ENCODE measurements at regions not wholly inside any gene's neighbourhood (a gene's known extent, or its start where the extent isn't known, plus 50 kb on each side); places are given as distances from the start of the nearest gene placed in this dataset.

GRCh38 chr5:128766406-128766805, 198.9 kb upstream of the SLC27A6 start:
- TF ChIP-seq CTCF (IDR thresholded peaks at IDR 0.05) = no peak
- H3K4me1 ChIP-seq (ENCODE audit: control insufficient read depth in 1 of 2, low read depth in 2 of 2) = peaks cover 13 to 40% of the 10 kb centered on the region in 2 donors
- H3K27ac ChIP-seq = no peak overlapping the region
- ATAC-seq (ENCODE audit: insufficient number of reproducible peaks, low FRiP score, low read depth) (no peak), DNase-seq (ENCODE audit: low spot score) (no peak)
- H3K36me3 ChIP-seq = no peaks in the 10 kb centered on the region
- no peaks in the 10 kb centered on the region for H3K27me3 ChIP-seq (replicated peaks; ENCODE audit: insufficient read depth)
- H3K9me3 ChIP-seq = no peaks in the 10 kb centered on the region
- H3K4me3 ChIP-seq = no peak overlapping the region

- Histone ChIP-seq H3K9me3 (no peaks in the 10 kb centered on the region), H3K4me3 (no peak overlapping the region), H3K27me3 (replicated peaks; ENCODE audit: insufficient read depth) (no peaks in the 10 kb centered on the region), H3K27ac (no peak overlapping the region), H3K4me1 (ENCODE audit: control insufficient read depth in 1 of 2, low read depth in 2 of 2) (peaks cover 16 to 28% of the 10 kb centered on the region in 2 donors), H3K36me3 (no peaks in the 10 kb centered on the region)
- TF ChIP-seq CTCF (IDR thresholded peaks at IDR 0.05) = no peak
- ATAC-seq (ENCODE audit: insufficient number of reproducible peaks, low FRiP score, low read depth) (no peak), DNase-seq (ENCODE audit: low spot score) (no peak)
Observed at GRCh38 chr5:128770907-128771306, 194.4 kb upstream of the SLC27A6 start.

- Histone ChIP-seq H3K4me3 (no peak overlapping the region), H3K36me3 (no peaks in the 10 kb centered on the region), H3K27me3 (replicated peaks; ENCODE audit: insufficient read depth) (no peaks in the 10 kb centered on the region), H3K9me3 (no peaks in the 10 kb centered on the region), H3K4me1 (ENCODE audit: control insufficient read depth in 1 of 2, low read depth in 2 of 2) (peaks cover 16 to 22% of the 10 kb centered on the region in 2 donors), H3K27ac (no peak overlapping the region)
- ATAC-seq (ENCODE audit: insufficient number of reproducible peaks, low FRiP score, low read depth) (no peak), DNase-seq (ENCODE audit: low spot score) (no peak)
- no peak for TF ChIP-seq CTCF (IDR thresholded peaks at IDR 0.05)
Observed at GRCh38 chr5:128772356-128772755, 192.9 kb upstream of the SLC27A6 start.

GRCh38 chr5:128773378-128773777, 191.9 kb upstream of the SLC27A6 start:
- DNase-seq (ENCODE audit: low spot score) (no peak), ATAC-seq (ENCODE audit: insufficient number of reproducible peaks, low FRiP score, low read depth) (no peak)
- no peak for TF ChIP-seq CTCF (IDR thresholded peaks at IDR 0.05)

GRCh38 chr5:128774605-128775004, 190.7 kb upstream of the SLC27A6 start:
- H3K27ac ChIP-seq = no peak overlapping the region
- H3K4me3 ChIP-seq = no peak overlapping the region
- H3K4me1 ChIP-seq (ENCODE audit: control insufficient read depth in 1 of 2, low read depth in 2 of 2) = peaks cover 16 to 22% of the 10 kb centered on the region in 2 donors
- DNase-seq (ENCODE audit: low spot score) (no peak), ATAC-seq (ENCODE audit: insufficient number of reproducible peaks, low FRiP score, low read depth) (no peak)
- H3K9me3 ChIP-seq = no peaks in the 10 kb centered on the region
- H3K36me3 ChIP-seq = no peaks in the 10 kb centered on the region
- H3K27me3 ChIP-seq (replicated peaks; ENCODE audit: insufficient read depth) = no peaks in the 10 kb centered on the region
- no peak for TF ChIP-seq CTCF (IDR thresholded peaks at IDR 0.05)

More at GRCh38 chr5:128773378-128773777, 191.9 kb upstream of the SLC27A6 start:
- Histone ChIP-seq H3K27ac (no peak overlapping the region), H3K36me3 (no peaks in the 10 kb centered on the region), H3K4me1 (ENCODE audit: control insufficient read depth in 1 of 2, low read depth in 2 of 2) (peaks cover 16 to 22% of the 10 kb centered on the region in 2 donors), H3K9me3 (no peaks in the 10 kb centered on the region), H3K4me3 (no peak overlapping the region), H3K27me3 (replicated peaks; ENCODE audit: insufficient read depth) (no peaks in the 10 kb centered on the region)
